WTC11 (cell line): ENCODE measurements at regions not wholly inside any gene's neighbourhood (a gene's known extent, or its start where the extent isn't known, plus 50 kb on each side); places are given as distances from the start of the nearest gene placed in this dataset.

Experiments used
- CBFB ChIP-seq: sonication (generic); formaldehyde crosslinking; IDR thresholded peaks from 2 replicates; pipeline ENCODE4 v1.8.1; 2022; ENCODE audit warnings: mild to moderate bottlenecking, low read depth, missing genetic modification reagents
- CTCF ChIP-seq: fragments of 200-600 bp; IDR thresholded peaks from 2 replicates; pipeline ENCODE4 v1.8.0; 2022; ENCODE audit warnings: antibody characterized with exemption
- FOXJ3 ChIP-seq: sonication (generic); formaldehyde crosslinking; IDR thresholded peaks from 2 replicates; pipeline ENCODE4 v1.9.0; 2021; ENCODE audit warnings: missing genetic modification reagents, mild to moderate bottlenecking, borderline replicate concordance
- NFE2L1 ChIP-seq: sonication (generic); formaldehyde crosslinking; IDR thresholded peaks from 2 replicates; pipeline ENCODE4 v1.8.1; 2023; ENCODE audit warnings: missing genetic modification reagents
- NR3C1 ChIP-seq: sonication (generic); formaldehyde crosslinking; conservative IDR thresholded peaks from 2 replicates; pipeline ENCODE4 v1.8.1; 2023; ENCODE audit warnings: low read depth, mild to moderate bottlenecking, missing genetic modification reagents
- PREB ChIP-seq: sonication (generic); formaldehyde crosslinking; IDR thresholded peaks from 2 replicates; pipeline ENCODE4 v1.8.1; 2022; ENCODE audit warnings: mild to moderate bottlenecking, missing genetic modification reagents, moderate library complexity, borderline replicate concordance

- TF ChIP-seq CTCF (no peak), FOXJ3 (CRISPR knock-in tag) (no peak), NFE2L1 (CRISPR knock-in tag) (no peak), NR3C1 (CRISPR knock-in tag) (no peak), CBFB (no peak), PREB (CRISPR knock-in tag) (no peak)
Measured at GRCh38 chr1:209367061-209367772, 216.3 kb upstream of the CAMK1G start.
